Mesothelial cell of epicardium (in vitro differentiated cells): ENCODE measurements at regions not wholly inside any gene's neighbourhood (a gene's known extent, or its start where the extent isn't known, plus 50 kb on each side); places are given as distances from the start of the nearest gene placed in this dataset.

ENCODE experiments used
- DNase-seq, 2 experiments: peaks; one replicate each; pipeline ENCODE4 v3.0.0; 2021; ENCODE audit warnings: low spot score in 2 of 2; ENCODE audit not compliant: unreplicated experiment in 2 of 2
- H3K27ac Mint-ChIP-seq: 2 replicates; pipeline ENCODE4 v1.8.0; 2021; ENCODE audit warnings: mixed read lengths
- H3K27me3 Mint-ChIP-seq: 2 replicates; pipeline ENCODE4 v1.8.0; 2021; ENCODE audit warnings: low read depth, mixed read lengths
- H3K36me3 Mint-ChIP-seq: 2 replicates; pipeline ENCODE4 v1.8.0; 2021; ENCODE audit warnings: mixed read lengths
- H3K4me1 Mint-ChIP-seq: 2 replicates; pipeline ENCODE4 v1.8.0; 2021; ENCODE audit warnings: mixed read lengths
- H3K4me3 Mint-ChIP-seq: 2 replicates; pipeline ENCODE4 v1.8.0; 2021; ENCODE audit warnings: mild to moderate bottlenecking, moderate library complexity, mixed read lengths
- H3K9me3 Mint-ChIP-seq: 2 replicates; pipeline ENCODE4 v1.8.0; 2021; ENCODE audit warnings: mixed read lengths
- TF ChIP-seq, protein P1 (sequence below): fragments of 200-600 bp; sonication (generic); IDR thresholded peaks from one replicate; pipeline ENCODE4 v1.5.0; 2021; ENCODE audit warnings: antibody characterized with exemption; ENCODE audit not compliant: unreplicated experiment

DNA sequence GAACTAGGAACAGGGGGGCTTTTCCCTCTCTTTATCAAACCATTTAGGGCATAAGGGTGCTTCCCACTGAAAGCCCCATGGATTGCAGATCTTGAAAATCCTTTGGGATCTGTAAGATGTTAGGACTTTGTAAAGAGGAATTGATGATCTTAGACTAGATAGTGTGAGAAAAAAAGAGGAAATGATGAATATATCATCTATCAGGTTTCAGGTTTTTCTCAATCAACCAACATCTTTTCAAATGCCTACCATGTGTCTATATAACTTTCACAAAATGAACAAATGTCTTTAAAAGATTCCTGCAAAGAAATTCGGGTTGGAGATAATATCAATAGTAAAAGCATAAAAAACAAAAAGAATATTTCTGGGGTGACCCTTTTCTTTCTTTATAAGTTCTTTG is 50.1 kb downstream of the KCNC4 start:
- no peak for DNase-seq
- Mint-ChIP-seq H3K4me1 (peaks cover 5% of the 10 kb centered on the region), H3K4me3 (no peak overlapping the region), H3K9me3 (no peaks in the 10 kb centered on the region), H3K27ac (no peak overlapping the region), H3K27me3 (peaks cover 40% of the 10 kb centered on the region), H3K36me3 (no peaks in the 10 kb centered on the region)
- TF ChIP-seq, protein P1, sequence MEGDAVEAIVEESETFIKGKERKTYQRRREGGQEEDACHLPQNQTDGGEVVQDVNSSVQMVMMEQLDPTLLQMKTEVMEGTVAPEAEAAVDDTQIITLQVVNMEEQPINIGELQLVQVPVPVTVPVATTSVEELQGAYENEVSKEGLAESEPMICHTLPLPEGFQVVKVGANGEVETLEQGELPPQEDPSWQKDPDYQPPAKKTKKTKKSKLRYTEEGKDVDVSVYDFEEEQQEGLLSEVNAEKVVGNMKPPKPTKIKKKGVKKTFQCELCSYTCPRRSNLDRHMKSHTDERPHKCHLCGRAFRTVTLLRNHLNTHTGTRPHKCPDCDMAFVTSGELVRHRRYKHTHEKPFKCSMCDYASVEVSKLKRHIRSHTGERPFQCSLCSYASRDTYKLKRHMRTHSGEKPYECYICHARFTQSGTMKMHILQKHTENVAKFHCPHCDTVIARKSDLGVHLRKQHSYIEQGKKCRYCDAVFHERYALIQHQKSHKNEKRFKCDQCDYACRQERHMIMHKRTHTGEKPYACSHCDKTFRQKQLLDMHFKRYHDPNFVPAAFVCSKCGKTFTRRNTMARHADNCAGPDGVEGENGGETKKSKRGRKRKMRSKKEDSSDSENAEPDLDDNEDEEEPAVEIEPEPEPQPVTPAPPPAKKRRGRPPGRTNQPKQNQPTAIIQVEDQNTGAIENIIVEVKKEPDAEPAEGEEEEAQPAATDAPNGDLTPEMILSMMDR, result no peak

DNA sequence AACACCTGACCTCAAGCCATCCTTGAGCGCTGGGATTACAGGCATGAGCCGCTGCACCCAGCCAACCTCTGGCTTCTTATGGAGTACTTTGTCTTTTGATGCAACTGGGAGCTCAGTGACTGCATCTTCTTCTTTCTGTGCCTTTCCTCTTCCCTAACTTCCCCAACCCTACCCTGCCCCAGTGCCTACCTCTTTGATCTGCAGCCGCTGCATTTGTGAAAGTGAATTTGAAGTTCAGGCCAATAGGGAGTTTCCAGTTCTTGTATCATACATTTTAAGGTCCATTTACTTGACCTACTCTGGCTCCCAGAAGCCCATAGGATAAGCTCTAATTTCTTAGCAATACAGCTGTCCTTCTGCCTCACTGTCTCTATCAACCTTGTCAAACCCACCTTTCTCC is 52.2 kb downstream of the KCNC4 start:
- Mint-ChIP-seq H3K9me3 (no peaks in the 10 kb centered on the region), H3K4me1 (peaks cover 9% of the 10 kb centered on the region), H3K4me3 (no peak overlapping the region), H3K27ac (no peak overlapping the region), H3K27me3 (peaks cover 32% of the 10 kb centered on the region), H3K36me3 (no peaks in the 10 kb centered on the region)
- TF ChIP-seq, protein P1, result no peak
- DNase-seq, result no peak

DNA sequence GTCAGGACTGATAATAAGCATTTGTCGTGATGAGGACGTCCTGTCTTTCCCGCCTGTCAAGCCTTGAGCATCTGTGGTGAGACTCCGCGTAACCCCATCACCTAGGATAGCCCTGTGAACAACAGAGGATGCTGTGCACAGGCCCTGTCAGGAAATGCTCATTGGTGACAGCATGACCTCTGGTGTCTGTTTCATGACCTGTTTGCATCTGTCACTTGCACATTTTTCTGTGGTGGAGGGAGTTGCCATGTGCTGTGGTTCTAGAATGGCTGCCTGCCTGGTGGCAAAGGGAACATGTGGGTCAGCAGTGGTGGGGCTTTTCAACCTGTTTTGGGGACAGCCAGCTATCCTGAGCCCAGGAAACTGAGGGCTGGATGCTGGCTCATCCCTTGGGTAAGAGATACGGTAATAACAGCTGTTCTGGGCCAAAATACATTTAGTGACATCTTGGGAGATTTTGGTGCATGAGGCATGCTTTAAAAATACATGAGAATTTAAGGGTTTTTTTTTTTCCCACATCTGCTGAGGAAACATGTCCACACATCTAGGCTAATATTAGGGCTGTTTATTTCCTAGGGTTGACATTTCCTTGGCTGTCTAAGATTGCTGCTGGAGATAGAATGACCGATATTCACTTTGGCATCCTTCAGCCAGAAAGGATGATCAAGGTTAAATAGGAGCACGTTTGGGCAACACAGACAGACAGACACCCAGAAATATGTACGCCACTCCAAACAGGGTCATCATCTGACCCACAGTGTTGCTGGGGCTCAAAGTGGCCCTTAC is 52.9 kb downstream of the KCNC4 start:
- no peak for DNase-seq
- TF ChIP-seq, protein P1, result no peak
- H3K36me3 Mint-ChIP-seq, result no peaks in the 10 kb centered on the region
- H3K27ac Mint-ChIP-seq, result no peak overlapping the region
- H3K4me3 Mint-ChIP-seq, result no peak overlapping the region
- H3K4me1 Mint-ChIP-seq, result peaks cover 13% of the 10 kb centered on the region
- no peaks in the 10 kb centered on the region for H3K9me3 Mint-ChIP-seq
- peaks cover 32% of the 10 kb centered on the region for H3K27me3 Mint-ChIP-seq

DNA sequence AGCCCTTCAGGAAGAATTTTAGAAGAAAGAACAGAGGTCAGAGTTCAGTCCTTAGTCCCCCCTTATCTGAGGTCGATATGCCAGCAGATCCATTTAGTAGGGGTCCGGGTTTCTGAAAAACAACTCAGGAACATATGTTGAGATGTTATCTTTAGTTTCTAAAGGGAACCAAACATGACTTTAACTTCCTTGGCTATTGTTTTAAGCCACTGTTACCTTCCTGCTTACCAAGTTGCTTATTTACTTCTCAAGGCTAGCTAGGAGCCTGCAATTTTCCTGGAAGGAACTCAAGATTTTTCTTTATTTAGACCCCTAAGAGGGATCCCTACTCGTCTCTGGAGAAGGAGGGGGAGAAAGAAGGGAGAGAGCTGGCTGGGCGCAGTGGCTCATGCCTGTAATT is 54.3 kb downstream of the KCNC4 start:
- Mint-ChIP-seq H3K27me3 (peaks cover 23% of the 10 kb centered on the region), H3K27ac (no peak overlapping the region), H3K9me3 (no peaks in the 10 kb centered on the region), H3K36me3 (no peaks in the 10 kb centered on the region), H3K4me1 (peaks cover 9% of the 10 kb centered on the region), H3K4me3 (no peak overlapping the region)
- DNase-seq, result no peak
- TF ChIP-seq, protein P1, result no peak

DNA sequence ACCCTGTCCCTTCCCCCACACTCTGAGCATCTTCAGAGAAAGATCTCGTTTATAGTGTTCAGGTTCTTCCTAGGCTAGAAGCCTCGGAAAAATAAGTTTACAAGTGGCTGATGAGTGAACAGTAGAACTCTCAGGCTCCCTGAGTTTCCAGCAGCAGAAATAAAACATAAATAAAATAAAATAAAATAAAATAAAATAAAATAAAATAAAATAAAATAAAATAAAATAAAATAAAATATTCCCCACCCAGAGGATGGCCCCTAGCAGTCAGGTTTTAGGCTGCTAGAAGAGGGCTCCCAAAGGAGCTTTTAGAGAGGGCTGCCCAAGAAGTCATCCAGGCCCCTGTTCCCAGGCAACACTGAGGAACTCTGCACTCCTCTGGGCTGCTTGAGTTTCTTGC is 55.1 kb downstream of the KCNC4 start:
- Mint-ChIP-seq H3K27me3 (peaks cover 20% of the 10 kb centered on the region), H3K4me3 (no peak overlapping the region), H3K27ac (no peak overlapping the region)

More for the DNA sequence above, 55.1 kb downstream of the KCNC4 start:
- Mint-ChIP-seq H3K4me1 (peaks cover 9% of the 10 kb centered on the region), H3K36me3 (no peaks in the 10 kb centered on the region), H3K9me3 (no peaks in the 10 kb centered on the region)
- DNase-seq, result no peak
- TF ChIP-seq, protein P1, result no peak
